ENCODE measurements at regions not wholly inside any gene's neighbourhood (a gene's known extent, or its start where the extent isn't known, plus 50 kb on each side); places are given as distances from the start of the nearest gene placed in this dataset.

DNA sequence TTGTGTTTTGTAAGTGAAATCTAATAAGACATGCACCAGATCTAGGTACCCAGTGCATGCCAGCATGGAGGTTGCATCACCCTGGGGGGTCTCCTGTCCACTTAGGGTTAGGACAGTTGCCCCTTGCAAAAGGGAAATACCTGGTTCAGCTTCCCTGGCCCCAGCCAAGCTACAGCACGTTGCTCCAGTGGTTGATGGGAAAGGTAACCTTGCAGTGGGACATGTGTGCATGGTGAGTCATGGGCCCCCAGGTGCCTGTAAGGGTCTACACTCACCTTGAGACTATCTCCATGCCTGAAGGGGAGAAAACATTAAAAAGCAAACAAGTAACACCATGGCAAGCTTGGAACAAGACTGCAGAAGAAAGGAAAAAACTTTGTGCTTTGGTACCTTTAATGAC, 143.9 kb downstream of the LSM5 start:
- no peak for DNase-seq (ENCODE audit: low read depth)

DNA sequence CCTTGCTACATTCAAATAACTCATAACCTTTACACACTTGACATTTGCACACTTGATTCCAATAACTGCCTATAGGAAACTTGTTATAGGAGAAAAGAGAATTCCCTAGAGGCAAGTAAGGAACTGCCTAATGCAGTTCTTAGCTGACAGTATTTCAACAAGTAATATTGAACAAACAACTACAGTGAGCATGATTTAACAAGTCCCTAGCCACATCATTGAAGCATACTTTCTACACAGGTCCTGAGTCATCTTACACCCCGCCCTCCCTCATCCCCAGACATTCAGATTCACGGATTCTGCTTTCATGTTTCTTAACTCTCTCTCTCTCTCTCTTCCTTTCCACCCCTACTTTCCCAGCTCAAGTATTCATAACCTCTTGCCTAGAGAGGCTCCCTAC, 153.5 kb downstream of the LSM5 start:
- no peak for DNase-seq (ENCODE audit: low read depth)

DNA sequence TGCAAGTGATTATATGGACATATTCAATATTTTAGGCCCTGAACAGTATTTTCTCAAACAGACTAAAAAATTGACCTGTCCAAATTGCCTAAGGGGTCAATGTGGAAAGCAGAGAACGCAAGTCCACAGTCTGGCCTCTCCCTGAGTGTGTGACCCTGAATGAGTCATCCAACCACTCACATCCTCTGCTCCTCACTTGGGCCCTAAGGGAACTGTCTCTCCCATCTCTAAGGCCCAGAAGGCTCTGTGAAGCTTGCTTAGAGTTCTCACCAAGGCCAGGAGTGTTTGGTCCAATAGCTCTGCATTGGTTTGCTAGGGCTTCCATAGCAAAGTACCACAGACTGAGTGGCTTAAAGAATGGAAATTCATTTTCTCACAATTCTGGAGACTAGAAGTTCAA, 155.1 kb downstream of the LSM5 start:
- DNase-seq (ENCODE audit: low read depth): no peak

DNA sequence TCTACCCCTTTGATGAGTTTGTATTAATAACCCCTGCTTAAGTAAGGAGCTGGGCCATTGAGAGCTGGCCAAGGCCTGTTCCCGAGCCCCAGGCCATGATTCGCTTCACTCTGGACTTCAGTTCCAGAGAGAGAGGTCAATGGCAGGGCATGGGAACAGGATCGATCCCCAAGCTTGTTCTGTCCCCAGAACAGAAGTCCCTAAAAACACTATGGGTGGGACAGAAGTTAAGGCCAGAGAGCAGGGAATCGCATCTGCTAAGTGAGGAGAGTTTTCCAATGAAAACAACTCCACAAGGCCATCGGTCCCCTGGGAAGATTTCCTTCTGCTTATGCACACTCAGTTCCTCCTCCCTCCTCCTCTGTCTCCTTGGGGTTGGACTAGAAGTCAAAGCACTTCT, 159.6 kb downstream of the LSM5 start:
- DNase-seq (ENCODE audit: low read depth): no peak

DNA sequence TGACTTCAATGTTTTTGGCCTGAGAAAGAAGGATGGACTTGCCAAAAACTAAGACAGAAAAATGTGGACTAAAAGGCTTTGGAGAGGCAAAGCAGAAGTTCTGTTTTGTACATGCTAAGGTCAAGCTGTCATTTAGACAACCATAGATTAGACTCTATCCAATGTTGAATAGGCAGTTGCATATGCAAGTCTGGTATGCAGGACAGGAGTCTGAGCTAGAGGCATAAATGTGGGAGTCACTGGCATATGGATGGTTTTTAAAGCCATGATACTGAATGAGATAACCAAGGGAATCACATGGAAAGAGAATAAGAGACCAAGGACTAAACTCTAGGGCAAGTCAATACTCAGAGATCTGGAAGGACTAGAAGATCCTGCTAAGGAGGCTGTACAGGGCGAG, 164.1 kb downstream of the LSM5 start:
- DNase-seq (ENCODE audit: low read depth): no peak

DNA sequence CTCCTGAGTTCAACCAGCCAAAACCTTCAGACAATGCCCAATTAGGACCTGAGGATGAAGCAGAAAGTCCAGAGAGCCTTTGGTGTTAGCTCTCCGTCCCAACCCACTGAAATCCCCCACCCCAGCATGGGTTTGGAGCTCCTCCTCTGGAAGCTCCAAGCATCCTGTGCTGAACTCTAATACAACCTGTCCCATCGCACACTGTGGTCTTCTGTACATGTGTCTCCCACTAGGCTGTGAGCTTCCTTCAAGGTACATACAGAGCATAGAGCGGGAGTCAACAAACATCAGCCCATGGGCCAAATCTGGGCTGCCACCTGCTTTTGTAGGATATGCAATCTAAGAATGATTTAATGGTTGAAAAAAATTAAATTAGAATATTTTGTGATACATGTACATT, 166.5 kb downstream of the LSM5 start:
- no peak for DNase-seq (ENCODE audit: low read depth)

DNA sequence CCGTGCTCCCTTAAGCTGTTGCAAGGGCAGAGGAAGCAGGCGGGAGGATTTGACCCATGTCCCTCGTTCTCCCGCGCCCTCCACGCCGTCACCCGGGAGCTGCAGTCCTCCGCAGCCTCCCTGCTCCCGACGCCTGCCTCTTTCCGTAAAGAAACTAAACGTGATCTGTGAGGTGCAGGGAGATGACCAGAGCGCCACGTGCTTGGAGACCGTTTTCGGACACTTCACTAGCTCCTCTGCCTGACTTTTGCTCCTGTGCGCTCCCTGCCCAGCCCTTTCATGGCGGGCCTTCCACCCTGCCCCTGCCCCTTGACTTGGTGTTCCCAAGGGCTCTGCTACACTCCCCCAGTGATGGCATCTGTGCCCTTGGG, 171.2 kb downstream of the LSM5 start:
- DNase-seq (ENCODE audit: low read depth): no peak

DNA sequence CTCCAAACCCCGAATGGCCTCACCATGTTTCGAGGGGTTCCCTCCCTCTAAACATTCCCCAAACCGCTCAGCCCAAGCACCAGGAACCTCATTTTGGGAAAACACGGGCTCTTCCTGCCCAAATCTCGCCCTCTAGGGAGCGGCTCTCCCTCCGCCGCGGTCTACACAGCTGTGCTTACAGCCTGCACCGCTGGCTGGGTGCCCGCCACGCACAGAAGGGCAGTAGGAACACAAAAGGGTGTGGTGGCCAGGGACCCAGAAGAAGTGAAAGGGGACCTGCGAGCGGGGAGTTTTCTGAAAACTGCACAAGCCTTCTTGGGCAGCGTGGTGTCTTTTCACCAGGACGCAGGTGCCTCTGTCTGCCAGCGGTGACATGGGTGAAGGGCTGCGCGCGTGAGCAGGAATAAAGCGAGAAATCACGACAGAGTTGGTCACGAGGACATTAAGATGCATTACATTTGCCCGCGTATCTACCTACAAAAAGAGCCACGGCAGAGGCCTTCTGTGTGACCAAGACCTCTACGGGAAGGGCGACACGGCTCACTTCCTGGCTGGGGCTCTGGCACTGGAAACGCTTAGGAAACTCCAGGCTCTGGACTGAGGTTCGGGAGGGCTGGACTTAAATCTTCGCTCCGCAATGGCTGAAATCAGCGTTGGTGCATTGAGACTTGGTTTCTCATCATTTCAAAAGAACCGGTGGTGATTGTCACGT, 171.7 kb downstream of the LSM5 start:
- no peak for DNase-seq (ENCODE audit: low read depth)

DNA sequence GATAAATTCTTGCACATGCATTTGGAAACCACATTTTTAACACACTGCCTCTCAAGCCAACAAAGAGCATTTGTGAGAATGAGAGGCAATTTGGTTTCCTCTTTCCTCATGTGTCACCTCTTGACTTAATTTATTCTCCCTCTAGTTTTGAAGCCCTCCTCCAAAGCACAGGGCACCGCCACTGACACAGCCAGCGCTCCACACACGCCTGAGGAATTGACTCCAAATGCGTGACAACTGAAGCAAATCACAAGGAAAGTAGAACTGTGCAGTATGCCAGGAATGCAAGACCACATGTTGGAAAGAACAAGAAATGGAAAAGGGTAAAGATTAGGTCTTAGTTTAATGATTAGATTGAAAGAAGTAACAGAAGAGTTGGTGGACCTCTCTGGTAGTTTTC, 173.3 kb downstream of the LSM5 start:
- DNase-seq (ENCODE audit: low read depth): no peak

DNA sequence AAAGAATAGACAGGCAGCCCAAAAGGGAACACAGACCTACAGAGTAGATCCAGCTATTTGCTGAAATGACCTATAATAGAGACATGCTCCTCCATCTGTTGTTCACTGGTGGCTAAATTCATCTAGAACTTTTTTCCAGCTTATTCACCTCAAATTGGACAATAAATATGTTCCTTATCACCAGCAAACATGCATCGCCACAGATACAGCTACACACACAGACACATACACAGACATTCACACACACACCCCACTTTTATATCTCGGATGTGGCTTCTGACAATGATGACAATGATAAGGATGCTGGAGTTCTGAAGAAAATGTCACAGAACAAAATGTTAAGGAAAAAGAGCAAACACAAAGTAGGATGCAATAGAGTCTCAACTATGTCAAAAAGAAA, 175.4 kb downstream of the LSM5 start:
- no peak for DNase-seq (ENCODE audit: low read depth)

DNA sequence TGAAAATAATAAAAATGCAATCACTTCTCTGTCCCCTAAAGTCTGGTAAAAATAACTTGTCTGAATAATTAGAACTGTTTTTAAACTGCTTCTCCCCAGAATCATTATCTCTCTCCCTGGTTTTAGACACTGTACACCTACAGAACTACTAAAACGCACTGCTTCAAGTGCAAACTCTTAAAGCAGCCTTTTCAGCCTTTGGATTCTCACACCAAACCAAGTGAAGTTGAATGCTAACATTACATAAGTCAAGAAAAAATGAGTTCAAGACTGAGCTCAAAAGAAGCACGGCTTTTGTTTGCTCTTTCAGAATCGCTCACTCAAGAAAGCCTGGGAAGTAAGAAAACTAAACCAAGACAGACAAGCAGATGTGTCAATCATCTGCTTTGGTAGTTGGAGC, 188.8 kb downstream of the LSM5 start:
- no peak for DNase-seq (ENCODE audit: low read depth)

DNA sequence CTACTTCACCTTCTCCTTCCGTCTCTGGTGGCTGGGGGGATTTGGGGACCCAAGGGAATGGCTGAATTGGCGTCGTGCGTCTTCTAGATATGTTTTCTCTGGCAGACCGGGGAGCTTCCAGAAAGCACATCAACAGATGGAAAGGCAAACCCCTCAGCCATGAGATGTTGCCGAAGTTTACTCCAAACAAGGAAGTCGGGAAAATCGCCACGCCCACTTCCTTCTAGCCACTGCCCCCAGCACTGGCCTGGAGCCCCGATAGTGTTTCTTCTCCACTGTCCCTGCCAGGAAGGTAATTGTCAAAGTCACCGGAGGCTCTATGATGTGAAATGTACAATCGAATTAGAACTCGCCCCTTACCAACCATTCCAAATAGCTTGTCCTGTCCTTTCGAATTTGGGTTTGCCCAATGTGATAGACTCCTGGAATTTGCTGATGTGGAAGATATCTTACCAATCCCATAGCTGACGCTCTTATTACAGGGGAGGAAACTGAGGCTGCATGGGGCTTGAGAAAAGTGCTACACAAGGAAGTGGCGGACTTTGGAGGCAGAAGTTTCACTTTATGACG, 191.0 kb downstream of the LSM5 start:
- no peak for DNase-seq (ENCODE audit: low read depth)

DNA sequence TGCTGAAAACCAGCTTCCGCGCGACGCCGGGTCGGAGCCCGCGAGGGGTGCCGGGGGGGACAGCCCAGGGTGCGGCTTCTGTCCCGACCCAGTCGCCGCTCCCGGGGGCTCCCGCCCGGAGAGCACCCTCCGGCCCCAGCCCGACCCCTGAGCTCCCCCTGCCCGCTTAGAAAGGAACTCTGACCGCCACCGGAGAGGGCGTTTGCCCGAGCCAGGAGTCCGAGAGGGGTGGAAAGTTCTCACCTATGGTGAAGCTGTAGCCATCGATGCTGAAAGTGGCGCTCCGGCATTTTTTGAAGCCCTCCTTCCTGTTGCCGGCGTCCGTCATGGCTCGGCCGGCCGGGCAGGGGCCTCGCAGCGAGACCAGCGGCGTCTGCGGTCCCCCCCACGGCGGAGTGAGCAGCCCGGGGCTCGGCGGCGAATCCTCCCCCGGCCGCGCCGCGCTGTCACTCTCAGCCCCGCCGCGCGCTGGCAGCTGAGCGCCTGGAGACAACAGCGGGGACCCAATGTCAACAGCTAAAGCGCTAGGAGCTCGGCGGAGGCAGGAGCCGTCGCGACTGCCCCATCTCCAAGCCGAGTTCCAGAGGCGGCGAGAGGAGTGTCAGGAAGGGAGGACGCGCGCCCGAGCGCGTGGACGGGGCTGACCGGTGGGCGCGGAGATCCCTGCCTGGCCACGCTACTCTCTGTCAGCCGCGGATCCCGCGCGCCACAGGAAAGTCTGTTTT, 191.6 kb downstream of the LSM5 start:
- no peak for DNase-seq (ENCODE audit: low read depth)

DNA sequence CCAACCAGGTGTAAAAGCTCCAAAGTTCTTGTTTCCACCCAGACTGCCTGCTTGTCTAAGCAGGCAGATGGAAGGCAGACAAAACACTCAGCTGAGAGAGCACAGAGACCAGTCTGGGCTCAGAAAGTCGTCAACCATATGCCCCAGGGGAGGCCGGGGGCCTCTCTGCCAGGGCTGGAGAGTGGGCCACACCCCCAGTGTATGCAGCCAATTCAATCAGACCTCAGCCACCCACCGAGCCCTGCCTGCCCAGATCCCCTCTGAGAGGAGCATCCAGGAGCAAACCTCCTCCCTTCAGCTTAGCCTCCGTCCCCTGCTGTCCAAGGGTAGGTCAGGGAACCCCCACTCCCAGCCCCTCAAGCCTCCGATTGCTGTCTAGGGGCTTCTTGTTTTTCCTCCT, 196.3 kb downstream of the LSM5 start:
- DNase-seq (ENCODE audit: low read depth): no peak

DNA sequence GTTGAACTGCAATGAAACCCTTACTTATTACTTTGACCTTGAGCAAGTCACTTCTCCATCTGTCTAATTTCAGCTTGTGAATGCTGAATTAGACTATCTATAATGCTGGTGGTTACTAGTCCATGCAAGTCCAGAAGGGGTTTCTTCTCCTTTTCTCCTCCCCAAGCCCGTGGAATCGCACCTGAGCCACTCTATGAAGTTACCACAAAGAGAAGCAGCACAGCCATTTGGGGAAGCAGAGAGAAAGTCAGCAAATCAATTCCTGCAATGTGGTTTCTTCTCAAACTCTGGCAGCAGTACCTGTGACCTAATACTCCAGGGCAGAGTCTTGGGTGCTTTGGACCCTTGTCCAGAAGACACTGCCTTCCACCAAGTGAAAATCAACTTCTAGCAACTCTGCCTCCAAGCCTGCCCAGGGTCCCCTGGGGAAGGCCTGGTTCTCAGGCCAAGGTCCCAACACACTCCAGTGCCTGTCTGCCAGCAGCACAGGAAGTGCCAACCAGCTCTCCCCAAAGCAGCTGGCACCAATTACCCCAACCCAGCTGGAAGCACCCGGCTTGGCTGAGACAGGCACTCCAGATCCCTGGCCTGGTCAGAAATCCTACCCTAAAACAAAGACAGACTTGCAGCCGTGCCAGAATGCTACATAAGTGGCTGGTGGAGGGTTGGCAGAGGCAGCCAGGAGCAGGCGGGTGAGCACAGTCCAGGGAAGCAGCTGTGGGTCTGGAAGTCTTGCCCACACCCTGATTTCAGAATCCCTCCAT, 200.3 kb downstream of the LSM5 start:
- DNase-seq (ENCODE audit: low read depth): no peak

DNA sequence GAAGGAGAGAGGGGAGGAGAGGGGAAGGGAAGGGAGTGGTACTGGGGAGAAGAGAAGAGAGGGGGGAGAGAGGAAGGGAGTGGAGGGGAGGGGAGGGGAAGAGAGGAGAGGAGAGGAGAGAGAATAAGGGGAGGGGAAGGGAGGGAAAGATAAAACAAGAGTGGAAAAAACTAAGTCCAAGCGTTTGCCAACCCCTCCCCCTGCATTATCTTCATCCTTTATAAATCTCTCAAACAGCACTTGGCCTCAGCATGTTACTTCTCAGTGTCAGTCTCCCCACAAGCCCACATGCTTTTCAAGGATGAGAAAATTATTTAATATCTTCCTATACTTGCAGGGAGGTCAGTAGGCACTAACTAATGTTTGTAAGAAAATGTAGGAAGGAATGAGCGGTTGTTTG, 204.5 kb downstream of the LSM5 start:
- no peak for DNase-seq (ENCODE audit: low read depth)

DNA sequence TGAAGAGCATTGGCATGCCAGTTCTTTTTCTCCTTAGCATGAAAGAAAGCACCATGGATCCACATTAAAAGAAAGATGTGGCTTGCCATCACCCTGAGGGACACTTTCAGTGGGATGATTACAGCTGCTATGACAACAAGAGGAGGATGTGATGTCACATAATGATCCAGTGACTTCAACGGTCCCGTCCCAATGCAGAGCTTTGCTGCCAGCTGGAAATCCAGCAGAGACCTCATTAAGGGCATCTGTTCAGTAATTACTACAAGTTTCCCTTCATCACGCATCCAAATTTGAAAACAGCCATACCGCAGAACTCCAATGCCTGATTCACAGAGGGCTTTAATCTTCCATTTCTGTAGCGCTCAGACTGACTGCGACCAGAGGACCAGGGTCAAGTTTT, 206.6 kb downstream of the LSM5 start:
- no peak for DNase-seq (ENCODE audit: low read depth)

DNA sequence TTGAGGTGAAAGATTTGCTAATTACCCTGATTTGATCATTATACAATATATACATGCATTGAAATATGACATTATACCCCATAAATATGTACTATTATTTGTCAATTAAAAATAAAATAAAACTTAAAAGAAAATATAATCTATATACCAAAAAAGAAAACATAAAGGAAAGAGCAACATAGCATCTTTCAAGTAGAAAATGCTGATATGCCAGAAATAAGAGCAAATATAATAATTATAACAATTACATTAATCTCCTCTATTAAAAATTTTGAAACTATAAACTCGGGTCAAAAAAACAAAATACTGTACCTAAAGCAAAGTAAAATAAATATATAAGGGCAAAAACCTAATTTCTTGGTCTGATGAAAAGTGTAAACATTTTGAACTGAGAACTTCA, 209.3 kb upstream of the PDE1C start:
- no peak for DNase-seq (ENCODE audit: low read depth)

DNA sequence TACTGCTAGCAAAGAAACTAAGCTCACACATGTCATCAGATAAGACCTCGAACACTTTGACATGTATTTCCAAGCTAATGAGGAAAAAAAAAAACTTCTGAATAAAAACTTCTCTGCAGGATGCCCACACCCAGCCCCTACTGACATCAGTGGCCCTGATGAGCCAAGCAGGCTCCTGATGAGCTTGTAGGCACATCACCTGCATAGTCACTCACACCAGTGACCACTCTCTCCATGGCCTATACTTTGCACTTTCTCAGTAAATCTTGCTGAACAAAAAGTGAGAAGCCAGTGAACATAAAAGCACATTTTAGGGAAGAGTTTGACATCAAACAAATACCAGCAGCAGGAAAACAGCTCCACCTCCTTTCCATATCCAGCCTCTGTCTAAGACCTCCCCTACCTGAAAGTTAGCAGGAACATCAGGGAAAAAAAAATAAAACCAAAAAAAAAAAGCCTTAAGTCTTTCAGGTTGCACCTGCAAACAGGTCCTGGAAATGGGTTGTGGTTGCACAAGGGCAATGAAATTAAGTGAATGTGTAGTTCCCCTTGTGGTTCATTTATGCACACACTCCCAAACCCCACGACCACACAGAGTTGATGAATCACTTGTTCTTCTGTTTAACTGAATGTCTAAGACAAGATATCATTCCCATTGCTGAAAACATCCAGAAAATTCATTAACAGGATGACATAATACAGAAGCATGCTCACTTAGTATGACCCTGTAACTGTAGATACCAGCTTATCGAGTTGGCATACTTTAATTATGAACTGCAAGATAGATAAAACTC, 205.2 kb upstream of the PDE1C start:
- DNase-seq (ENCODE audit: low read depth): no peak

DNA sequence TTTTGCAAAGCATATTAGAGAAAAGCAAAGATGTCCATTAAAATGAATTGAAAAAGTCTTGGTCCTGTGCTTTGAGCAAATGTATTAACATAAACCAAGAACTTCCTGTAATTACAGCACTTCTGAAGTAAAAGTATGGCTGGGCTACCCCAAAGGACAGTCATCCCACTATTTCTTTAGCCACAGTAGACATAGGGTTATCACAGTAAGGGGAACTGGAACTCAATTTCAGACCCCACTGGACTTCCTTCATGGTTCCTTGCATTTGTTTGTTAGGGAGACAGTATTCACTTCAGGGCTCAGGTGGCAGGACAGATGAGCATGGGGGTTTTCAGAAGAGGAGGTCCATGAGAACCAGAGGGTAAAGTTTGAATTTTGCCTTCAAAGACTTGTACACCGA, 203.1 kb upstream of the PDE1C start:
- no peak for DNase-seq (ENCODE audit: low read depth)

DNA sequence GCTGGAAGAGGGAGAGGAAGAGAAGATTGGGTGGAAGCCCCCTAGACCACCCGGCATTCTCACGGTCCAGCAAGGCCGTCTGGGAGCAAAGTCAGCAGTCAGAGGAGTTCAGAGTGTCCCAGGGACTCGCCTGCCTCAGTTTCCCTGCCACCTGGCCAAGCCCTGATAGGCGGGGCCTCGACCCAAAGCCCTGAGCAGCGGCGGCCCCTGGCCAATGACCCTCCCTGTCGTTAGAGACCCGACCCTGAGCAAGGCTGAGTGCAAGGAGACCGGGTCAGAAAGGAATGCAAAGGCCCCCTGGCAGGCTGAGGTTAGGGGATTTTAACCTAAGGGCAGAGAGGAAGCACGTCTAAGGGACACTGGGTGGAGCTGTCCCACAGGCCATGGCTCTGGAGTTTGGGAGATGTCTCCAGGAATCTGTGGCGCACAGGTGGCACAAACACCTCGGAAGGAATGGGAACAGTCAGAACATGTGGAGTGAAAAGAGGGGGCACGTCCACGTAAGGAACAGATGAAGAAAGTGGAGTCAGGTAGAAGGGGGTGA, 196.8 kb upstream of the PDE1C start:
- no peak for DNase-seq (ENCODE audit: low read depth)

DNA sequence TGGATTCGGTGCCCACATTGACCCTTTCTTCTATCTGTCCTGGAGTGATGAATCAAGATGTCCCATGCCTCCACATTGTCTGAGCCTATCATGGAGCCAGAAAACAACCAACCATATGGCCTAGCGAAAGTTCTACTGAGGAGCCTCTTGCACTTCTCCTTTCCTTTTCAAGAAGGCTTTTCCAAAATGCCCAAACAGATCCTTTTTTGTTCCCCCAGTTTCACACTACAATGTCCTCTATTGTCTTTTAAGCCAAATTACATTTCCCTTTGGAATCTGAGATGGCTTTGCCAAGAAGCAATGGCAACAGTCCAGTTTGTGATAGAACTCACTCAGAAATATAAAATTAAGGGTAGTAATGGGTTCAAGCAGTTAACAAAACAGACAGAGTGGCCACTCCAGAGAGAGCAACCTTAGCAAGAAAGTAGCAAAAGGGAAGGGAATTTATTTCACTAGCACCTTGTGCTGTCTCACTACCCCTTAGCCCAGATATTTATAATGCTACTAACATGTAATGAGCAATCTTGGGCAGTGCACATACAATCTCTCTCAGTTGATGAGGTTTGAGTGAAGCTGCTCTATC, 194.6 kb upstream of the PDE1C start:
- no peak for DNase-seq (ENCODE audit: low read depth)
